GM23338 (cell line): ENCODE measurements at regions not wholly inside any gene's neighbourhood (a gene's known extent, or its start where the extent isn't known, plus 50 kb on each side); places are given as distances from the start of the nearest gene placed in this dataset.

Experiments
- ATAC-seq: fragments of 200-7000 bp; cut with Tn5 transposase; 3 replicates; pipeline ENCODE4 v1.9.1; 2020
- DNase-seq: peaks from one replicate; pipeline ENCODE4 v3.0.0-alpha.2; 2015; ENCODE audit warnings: low spot score
- H2AFZ ChIP-seq: fragments of 200-600 bp; sonication (generic); 2 replicates; pipeline ENCODE4 v1.8.0; 2016; ENCODE audit warnings: antibody characterized with exemption, mild to moderate bottlenecking, moderate library complexity
- H3F3A ChIP-seq: fragments of 200-600 bp; sonication (generic); replicated peaks from 2 replicates; pipeline ENCODE4 v1.8.0; 2017; ENCODE audit warnings: antibody characterized with exemption, mixed run types, low read depth
- H3K27ac ChIP-seq: fragments of 200-600 bp; sonication (generic); 2 replicates; pipeline ENCODE4 v1.6.1; 2016; ENCODE audit warnings: low read depth
- H3K27me3 ChIP-seq: fragments of 200-600 bp; sonication (generic); 2 replicates; pipeline ENCODE4 v1.8.0; 2016; ENCODE audit warnings: mild to moderate bottlenecking, mixed run types, moderate library complexity; ENCODE audit not compliant: insufficient read depth
- H3K36me3 ChIP-seq: fragments of 200-600 bp; sonication (generic); 2 replicates; pipeline ENCODE4 v1.8.0; 2016; ENCODE audit warnings: mild to moderate bottlenecking; ENCODE audit not compliant: insufficient read depth
- H3K4me1 ChIP-seq: fragments of 200-600 bp; sonication (generic); 2 replicates; pipeline ENCODE4 v1.8.0; 2016; ENCODE audit warnings: mild to moderate bottlenecking, moderate library complexity; ENCODE audit not compliant: insufficient read depth
- H3K4me2 ChIP-seq: fragments of 200-600 bp; sonication (generic); 2 replicates; pipeline ENCODE4 v1.7.1; 2017; ENCODE audit warnings: mixed run types
- H3K4me3 ChIP-seq: fragments of 200-600 bp; sonication (generic); 2 replicates; pipeline ENCODE4 v1.6.1; 2016; ENCODE audit warnings: mixed run types
- H3K79me2 ChIP-seq: fragments of 200-600 bp; sonication (generic); replicated peaks from 2 replicates; pipeline ENCODE4 v1.8.0; 2017; ENCODE audit warnings: mild to moderate bottlenecking; ENCODE audit not compliant: insufficient read depth
- H3K9me2 ChIP-seq: fragments of 200-600 bp; sonication (generic); 2 replicates; pipeline ENCODE4 v1.8.0; 2017; ENCODE audit not compliant: insufficient read depth
- H4K20me1 ChIP-seq: fragments of 200-600 bp; sonication (generic); replicated peaks from 2 replicates; pipeline ENCODE4 v1.8.0; 2017; ENCODE audit warnings: mild to moderate bottlenecking; ENCODE audit not compliant: insufficient read depth
- H3K27ac Mint-ChIP-seq: 2 replicates; pipeline ENCODE4 v1.8.0; 2020; ENCODE audit warnings: inconsistent platforms, mild to moderate bottlenecking, moderate library complexity, mixed read lengths
- H3K27me3 Mint-ChIP-seq: 3 replicates; pipeline ENCODE4 v1.8.0; 2022; ENCODE audit warnings: low read depth, mild to moderate bottlenecking, moderate library complexity, mixed read lengths, inconsistent platforms; ENCODE audit not compliant: insufficient read depth, poor library complexity
- H3K36me3 Mint-ChIP-seq: 3 replicates; pipeline ENCODE4 v1.8.0; 2021; ENCODE audit warnings: low read depth, mild to moderate bottlenecking, inconsistent platforms, moderate library complexity, mixed read lengths
- H3K4me1 Mint-ChIP-seq: 3 replicates; pipeline ENCODE4 v1.8.0; 2020; ENCODE audit warnings: mild to moderate bottlenecking, inconsistent platforms, mixed read lengths
- H3K4me3 Mint-ChIP-seq: 3 replicates; pipeline ENCODE4 v1.8.0; 2021; ENCODE audit warnings: moderate library complexity, mild to moderate bottlenecking, inconsistent platforms, mixed read lengths
- H3K9me3 Mint-ChIP-seq: 3 replicates; pipeline ENCODE4 v1.8.0; 2020; ENCODE audit warnings: moderate library complexity, mild to moderate bottlenecking, inconsistent platforms, mixed read lengths
- CREB1 ChIP-seq: fragments of 250-450 bp; sonication (Bioruptor Pico); IDR thresholded peaks from 2 replicates; pipeline ENCODE4 v1.5.0; 2020; ENCODE audit warnings: low read depth, mild to moderate bottlenecking, moderate library complexity
- CTCF ChIP-seq, 2 experiments: fragments of 200-600 bp in 1 of 2; sonication (generic) in 1 of 2; conservative IDR thresholded peaks; 2 replicates each; pipeline versions ENCODE4 v1.5.1 to v1.6.1; 2016 to 2017; ENCODE audit warnings: antibody characterized with exemption in 2 of 2, low read depth in 2 of 2, mild to moderate bottlenecking in 2 of 2, moderate library complexity in 1 of 2
- ETS1 ChIP-seq: IDR thresholded peaks from 2 replicates; pipeline ENCODE4 v1.6.1; 2016; ENCODE audit warnings: antibody characterized with exemption
- EZH2 ChIP-seq: fragments of 200-600 bp; sonication (generic); IDR thresholded peaks from one replicate; pipeline ENCODE4 v1.8.0; 2017; ENCODE audit warnings: antibody characterized with exemption, mild to moderate bottlenecking, low read depth; ENCODE audit not compliant: unreplicated experiment
- EZH2phosphoT487 ChIP-seq: fragments of 200-600 bp; sonication (generic); IDR thresholded peaks from one replicate; pipeline ENCODE4 v1.8.1; 2018; ENCODE audit warnings: antibody characterized with exemption; ENCODE audit not compliant: unreplicated experiment
- JUNB ChIP-seq: IDR thresholded peaks from one replicate; pipeline ENCODE4 v1.6.1; 2016; ENCODE audit warnings: antibody characterized with exemption; ENCODE audit not compliant: unreplicated experiment
- NANOG ChIP-seq: IDR thresholded peaks from 2 replicates; pipeline ENCODE4 v1.6.1; 2016; ENCODE audit warnings: antibody characterized with exemption, borderline replicate concordance
- REST ChIP-seq: IDR thresholded peaks from one replicate; pipeline ENCODE4 v1.6.1; 2018; ENCODE audit warnings: antibody characterized with exemption; ENCODE audit not compliant: unreplicated experiment
- STAT1 ChIP-seq: IDR thresholded peaks from one replicate; pipeline ENCODE4 v1.6.1; 2016; ENCODE audit warnings: antibody characterized with exemption; ENCODE audit not compliant: unreplicated experiment
- ZNF114 ChIP-seq: fragments of 250-450 bp; sonication (Bioruptor Pico); IDR thresholded peaks from 2 replicates; pipeline ENCODE4 v1.5.0; 2020; ENCODE audit warnings: mild to moderate bottlenecking, moderate library complexity
- ZNF331 ChIP-seq: fragments of 250-450 bp; sonication (Bioruptor Pico); IDR thresholded peaks from 2 replicates; pipeline ENCODE4 v1.5.0; 2020; ENCODE audit warnings: low read depth, mild to moderate bottlenecking, moderate library complexity

- TF ChIP-seq ETS1 (no peak), STAT1 (no peak), EZH2 (no peak), EZH2phosphoT487 (no peak), NANOG (no peak), JUNB (no peak), ZNF331 (CRISPR knock-in tag) (no peak), CTCF (conservative IDR thresholded peaks at IDR 0.05; ENCODE audit: low read depth in 2 of 2) (no peak), CREB1 (no peak)
Observed at GRCh38 chr14:99072433-99072832, 199.6 kb downstream of the BCL11B start (continued).

GRCh38 chr14:99072956-99073355 lies 199.0 kb downstream of the BCL11B start:
- peaks cover 4% of the 10 kb centered on the region for H3K27me3 Mint-ChIP-seq
- H3K4me1 Mint-ChIP-seq: no peaks in the 10 kb centered on the region
- H2AFZ ChIP-seq: no peak overlapping the region
- TF ChIP-seq ZNF114 (CRISPR knock-in tag) (no peak), EZH2phosphoT487 (no peak), REST (no peak), STAT1 (no peak), ZNF331 (CRISPR knock-in tag) (no peak), ETS1 (no peak)
- H3K4me3 ChIP-seq: no peak overlapping the region
- no peaks in the 10 kb centered on the region for H3K36me3 ChIP-seq
- no peaks in the 10 kb centered on the region for H4K20me1 ChIP-seq
- peaks cover 20% of the 10 kb centered on the region for H3K9me3 Mint-ChIP-seq
- H3K4me2 ChIP-seq: no peak overlapping the region
- H3F3A ChIP-seq: no peaks in the 10 kb centered on the region
- H3K36me3 Mint-ChIP-seq: no peaks in the 10 kb centered on the region; the same call in 2 of the 3 replicates
- H3K27me3 ChIP-seq: no peaks in the 10 kb centered on the region
- no peaks in the 10 kb centered on the region for H3K79me2 ChIP-seq
- H3K4me1 ChIP-seq: no peaks in the 10 kb centered on the region
- no peak overlapping the region for H3K27ac Mint-ChIP-seq
- no peak for DNase-seq
- ATAC-seq: no peak
- no peak overlapping the region for H3K27ac ChIP-seq
- no peaks in the 10 kb centered on the region for H3K9me2 ChIP-seq
- H3K4me3 Mint-ChIP-seq: no peak overlapping the region
